ENCODE measurements at regions not wholly inside any gene's neighbourhood (a gene's known extent, or its start where the extent isn't known, plus 50 kb on each side); places are given as distances from the start of the nearest gene placed in this dataset.

GRCh38 chr10:106189292-106189691 is 975.2 kb downstream of the SORCS1 start:
- FAIRE-seq, result no peak
- intact Hi-C loops (cut with micrococcal nuclease), result no loop called here
- no peaks in the 10 kb centered on the region for H3K79me2 ChIP-seq (ENCODE audit: control insufficient read depth, insufficient read depth, low read length)
- no peaks in the 10 kb centered on the region for H3K27me3 ChIP-seq (ENCODE audit: control insufficient read depth in 2 of 2, insufficient read depth in 2 of 2, low read length in 2 of 2)
- ChIA-PET CTCF (no interaction called here), POLR2A (no interaction called here)
- no TSS peak for BruUV-seq (replicated peaks)
- H4K20me1 ChIP-seq (replicated peaks; ENCODE audit: control insufficient read depth, extremely low read depth, insufficient read depth, low read length), result no peaks in the 10 kb centered on the region
- no peaks in the 10 kb centered on the region for H3K36me3 ChIP-seq (ENCODE audit: control insufficient read depth in 2 of 2, extremely low read depth in 1 of 2, insufficient read depth in 2 of 2, low read length in 2 of 2)
- TF ChIP-seq FOS (IDR thresholded peaks at IDR 0.05; ENCODE audit: borderline replicate concordance, insufficient read depth, low read length) (no peak), CTCF (IDR thresholded peaks at IDR 0.05; ENCODE audit: extremely low read depth in 1 of 2, insufficient read depth in 1 of 2, low read depth in 1 of 2, low read length in 2 of 2) (no peak), MYC (IDR thresholded peaks at IDR 0.05; ENCODE audit: low read depth, low read length) (no peak), EZH2 (IDR thresholded peaks at IDR 0.05; ENCODE audit: borderline replicate concordance, low read depth, low read length, severe bottlenecking) (no peak)
- TF ChIP-seq, protein P1, sequence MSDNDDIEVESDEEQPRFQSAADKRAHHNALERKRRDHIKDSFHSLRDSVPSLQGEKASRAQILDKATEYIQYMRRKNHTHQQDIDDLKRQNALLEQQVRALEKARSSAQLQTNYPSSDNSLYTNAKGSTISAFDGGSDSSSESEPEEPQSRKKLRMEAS (IDR thresholded peaks at IDR 0.05; ENCODE audit: insufficient read depth, insufficient read length), result no peak
- peaks cover 2% of the 10 kb centered on the region for H3K9me3 ChIP-seq (replicated peaks; ENCODE audit: control insufficient read depth, insufficient read depth, low read length)
- H3K9ac ChIP-seq (replicated peaks; ENCODE audit: extremely low read depth, insufficient read depth, low read length), result no peak overlapping the region
- no peak overlapping the region for H2AFZ ChIP-seq (ENCODE audit: low read depth, low read length)
- H3K4me1 ChIP-seq (ENCODE audit: control insufficient read depth, extremely low read depth, insufficient read depth, low read length), result no peaks in the 10 kb centered on the region
- H3K4me2 ChIP-seq (ENCODE audit: insufficient read depth, low read length), result no peak overlapping the region
- H3K9me1 ChIP-seq (replicated peaks; ENCODE audit: control insufficient read depth, extremely low read depth, insufficient read depth, low read length), result no peaks in the 10 kb centered on the region
- DNase-seq (ENCODE audit: low read depth, low spot score), result no peak
- no peak overlapping the region for H3K27ac ChIP-seq (ENCODE audit: insufficient read depth, low read depth, low read length)
- H3K4me3 ChIP-seq (replicated peaks in 1 of 3; ENCODE audit: insufficient read depth in 1 of 3, low read depth in 1 of 3, low read length in 3 of 3), result no peak overlapping the region
- dilution Hi-C loops (cut with MboI; ENCODE audit: extremely low pct_ligation_motif_present, low sequenced_read_pairs), result no loop called here

- intact Hi-C loops (cut with micrococcal nuclease) (no loop called here), dilution Hi-C loops (cut with MboI; ENCODE audit: extremely low pct_ligation_motif_present, low sequenced_read_pairs) (no loop called here)
- Histone ChIP-seq H3K9ac (replicated peaks; ENCODE audit: extremely low read depth, insufficient read depth, low read length) (no peak overlapping the region), H3K27me3 (ENCODE audit: control insufficient read depth in 2 of 2, insufficient read depth in 2 of 2, low read length in 2 of 2) (no peaks in the 10 kb centered on the region), H3K4me3 (replicated peaks in 1 of 3; ENCODE audit: insufficient read depth in 1 of 3, low read depth in 1 of 3, low read length in 3 of 3) (no peak overlapping the region), H4K20me1 (replicated peaks; ENCODE audit: control insufficient read depth, extremely low read depth, insufficient read depth, low read length) (no peaks in the 10 kb centered on the region), H3K27ac (ENCODE audit: insufficient read depth, low read depth, low read length) (no peak overlapping the region), H3K9me1 (replicated peaks; ENCODE audit: control insufficient read depth, extremely low read depth, insufficient read depth, low read length) (no peaks in the 10 kb centered on the region), H3K4me1 (ENCODE audit: control insufficient read depth, extremely low read depth, insufficient read depth, low read length) (no peaks in the 10 kb centered on the region), H3K9me3 (replicated peaks; ENCODE audit: control insufficient read depth, insufficient read depth, low read length) (peaks cover 2% of the 10 kb centered on the region), H3K4me2 (ENCODE audit: insufficient read depth, low read length) (no peak overlapping the region), H3K36me3 (ENCODE audit: control insufficient read depth in 2 of 2, extremely low read depth in 1 of 2, insufficient read depth in 2 of 2, low read length in 2 of 2) (no peaks in the 10 kb centered on the region), H3K79me2 (ENCODE audit: control insufficient read depth, insufficient read depth, low read length) (no peaks in the 10 kb centered on the region), H2AFZ (ENCODE audit: low read depth, low read length) (no peak overlapping the region)
- no peak for DNase-seq (ENCODE audit: low read depth, low spot score)
- no peak for FAIRE-seq
- ChIA-PET POLR2A (no interaction called here), CTCF (no interaction called here)
- no TSS peak for BruUV-seq (replicated peaks)
- TF ChIP-seq GATA2 (IDR thresholded peaks at IDR 0.05; ENCODE audit: insufficient read depth, insufficient read length, low read depth, low read length), result no peak
- TF ChIP-seq JUN (IDR thresholded peaks at IDR 0.05; ENCODE audit: borderline replicate concordance, insufficient read depth, insufficient read length, low read depth), result no peak
- TF ChIP-seq, protein P1 (IDR thresholded peaks at IDR 0.05; ENCODE audit: insufficient read depth, insufficient read length), result no peak
Measured at GRCh38 chr10:106185951-106186350, 978.6 kb downstream of the SORCS1 start.

All from endothelial cell of umbilical vein (primary cell).